Heart left ventricle (tissue), 16 donors: ENCODE measurements at regions not wholly inside any gene's neighbourhood (a gene's known extent, or its start where the extent isn't known, plus 50 kb on each side); places are given as distances from the start of the nearest gene placed in this dataset.

Experiments used
- ATAC-seq, 4 donors: fragments of 200-7000 bp; cut with Tn5 transposase; one replicate each; pipeline ENCODE4 v1.9.1; 2020 to 2022; ENCODE audit warnings: moderate library complexity in 4 of 4, mild to moderate bottlenecking in 3 of 4, moderate number of reproducible peaks in 1 of 4
- DNase-seq, 5 donors: peaks; one replicate each; pipeline ENCODE4 v3.0.0-alpha.2; 2020
- H3K27ac ChIP-seq, 12 donors: fragments of 200-600 bp; sonication (generic) in 4 of 12; one replicate each; pipeline versions ENCODE4 v1.5.0 to v1.8.0; 2016 to 2022; ENCODE audit warnings: mild to moderate bottlenecking in 2 of 12
- H3K27me3 ChIP-seq, 9 donors: fragments of 200-600 bp; sonication (generic) in 2 of 9; one replicate each; pipeline versions ENCODE4 v1.5.1 to v1.8.0; 2016 to 2022; ENCODE audit warnings: mild to moderate bottlenecking in 3 of 9
- H3K36me3 ChIP-seq, 9 donors: fragments of 200-600 bp; sonication (generic) in 2 of 9; one replicate each; pipeline versions ENCODE4 v1.5.0 to v1.8.0; 2018 to 2022; ENCODE audit warnings: mild to moderate bottlenecking in 2 of 9
- H3K4me1 ChIP-seq, 12 donors: fragments of 200-600 bp; sonication (generic) in 4 of 12; one replicate each; pipeline versions ENCODE4 v1.5.0 to v1.8.0; 2016 to 2022; ENCODE audit warnings: mild to moderate bottlenecking in 3 of 12
- H3K4me3 ChIP-seq, 12 donors: fragments of 200-600 bp; sonication (generic) in 4 of 12; one replicate each; pipeline versions ENCODE4 v1.5.0 to v1.8.0; 2017 to 2022; ENCODE audit warnings: mild to moderate bottlenecking in 9 of 12, moderate library complexity in 4 of 12
- H3K9me3 ChIP-seq, 12 donors: fragments of 200-600 bp; sonication (generic) in 4 of 12; one replicate each; pipeline versions ENCODE4 v1.5.0 to v1.8.0; 2016 to 2022; ENCODE audit warnings: mild to moderate bottlenecking in 1 of 12
- CTCF ChIP-seq, 12 donors: fragments of 200-600 bp; sonication (generic) in 4 of 12; IDR thresholded peaks; one replicate each; pipeline versions ENCODE4 v1.5.0 to v1.8.0; 2018 to 2022; ENCODE audit warnings: antibody characterized with exemption in 12 of 12, mild to moderate bottlenecking in 5 of 12
- POLR2A ChIP-seq, 2 donors: fragments of 450-650 bp; IDR thresholded peaks; one replicate each; pipeline ENCODE4 v1.6.1; 2017; ENCODE audit warnings: antibody characterized with exemption in 2 of 2, mild to moderate bottlenecking in 2 of 2, moderate library complexity in 2 of 2
- WGBS, 4 donors: extraction: QIAGEN DNeasy Blood & Tissue Kit in 2 of 4; methylation state at CpG; one replicate each; pipeline versions ENCODE4 v1.1.5 to v1.1.7; 2013 to 2018; 5-methylcytosine and 5-hydroxymethylcytosine counted together
- intact Hi-C, 10 donors: fragments of 100-400 bp; cut with DNase I; formaldehyde crosslinking; loops; one replicate each; pipeline versions ENCODE4 v1.11.1 to v1.14.2; 2022
- donor health status: ischemic (EF 13 %, LVEDD 7.1; RV severe dilation, severe dysfunction).
- donor health status: healthy with polysubstance abuse.
- donor health status: DM: no; HTN: yes; CAD: no.
- donor health status: DM: no; HTN: no; CAD: no.
- donor health status: ischemic (EF 25% LVEDD 6.9; RV normal size, moderate dysfunction).
- donor health status: ischemic (EF 25% LVEDD 5.7; RV mildly dilated, moderate dysfunction).
- donor health status: healthy.
- donor health status: DM: yes; HTN: yes; CAD: no.
- donor health status: ischemic (EF 35%, LVEDD 5.7; RV mildly dilated, moderate dysfunction).
- donor health status: nonischemic (EF 11% LVEDD 7.7; RV severe dilation, severe dysfunction).
- donor health status: DM: yes; HTN: yes; CAD: no.
- donor health status: PGD.
- donor health status: ischemic (EF 29% LVEDD 5.4; RV normal size, mild dysfunction).
- donor health status: nonischemic (EF 23%, LVEDD 6.1; RV moderate dilation, normal function).

- H3K4me3 ChIP-seq, result no peak overlapping the region
- H3K27ac ChIP-seq, result no peak overlapping the region
- intact Hi-C loops, result no loop called here
- H3K27me3 ChIP-seq, result peaks cover 0 to 17% (median 6%) of the 10 kb centered on the region in 9 donors
- TF ChIP-seq CTCF (IDR thresholded peaks at IDR 0.05), result no peak
- no peak for TF ChIP-seq POLR2A (IDR thresholded peaks at IDR 0.05)
- H3K9me3 ChIP-seq, result no peaks in the 10 kb centered on the region
- ATAC-seq (no peak), DNase-seq (no peak)
- H3K4me1 ChIP-seq, result no peaks in the 10 kb centered on the region
- WGBS, 4 donors, result 76 to 87% (median 81%) methylated on average over 6 of the region's 6 CpGs
- H3K36me3 ChIP-seq, result no peaks in the 10 kb centered on the region
Measured at GRCh38 chr15:26097216-26097615, 234.1 kb upstream of the ATP10A start.

GRCh38 chr15:26096581-26096980, 233.5 kb upstream of the ATP10A start:
- ATAC-seq, result no peak
- DNase-seq, result no peak
- intact Hi-C loops, result no loop called here
- no peaks in the 10 kb centered on the region for H3K4me1 ChIP-seq
- H3K36me3 ChIP-seq, result no peaks in the 10 kb centered on the region
- H3K4me3 ChIP-seq, result no peak overlapping the region
- no peak overlapping the region for H3K27ac ChIP-seq
- TF ChIP-seq POLR2A (IDR thresholded peaks at IDR 0.05) (no peak), CTCF (IDR thresholded peaks at IDR 0.05) (no peak)
- no peaks in the 10 kb centered on the region for H3K9me3 ChIP-seq
- WGBS, 4 donors, result 23 to 39% (median 32%) methylated on average over 3 of the region's 3 CpGs
- peaks cover 0 to 17% (median 6%) of the 10 kb centered on the region in 9 donors for H3K27me3 ChIP-seq

- WGBS, 4 donors, result 46 to 54% (median 49%) methylated on average over 24 of the region's 24 CpGs
- ATAC-seq (no peak), DNase-seq (no peak)
- H3K9me3 ChIP-seq, result no peaks in the 10 kb centered on the region
- no peaks in the 10 kb centered on the region for H3K36me3 ChIP-seq
- H3K27ac ChIP-seq, result no peak overlapping the region
- peaks cover 0 to 20% (median 6%) of the 10 kb centered on the region in 9 donors for H3K27me3 ChIP-seq
- no peak overlapping the region for H3K4me3 ChIP-seq
- peak in 2 of 12 donors; percentile 20 to 29 for TF ChIP-seq CTCF (IDR thresholded peaks at IDR 0.05)
- TF ChIP-seq POLR2A (IDR thresholded peaks at IDR 0.05), result no peak
- no peaks in the 10 kb centered on the region for H3K4me1 ChIP-seq
- intact Hi-C loops, result no loop called here
Measured at GRCh38 chr15:26095710-26096330, 232.7 kb upstream of the ATP10A start.

- DNase-seq (no peak), ATAC-seq (no peak)
- TF ChIP-seq CTCF (IDR thresholded peaks at IDR 0.05) (no peak), POLR2A (IDR thresholded peaks at IDR 0.05) (no peak)
- Histone ChIP-seq H3K27ac (no peak overlapping the region), H3K9me3 (no peaks in the 10 kb centered on the region), H3K27me3 (peaks cover 0 to 20% (median 6%) of the 10 kb centered on the region in 9 donors), H3K36me3 (no peaks in the 10 kb centered on the region), H3K4me3 (no peak overlapping the region), H3K4me1 (no peaks in the 10 kb centered on the region)
- WGBS, 4 donors, result 55 to 64% (median 62%) methylated on average over 4 of the region's 4 CpGs
- intact Hi-C loops, result no loop called here
Measured at GRCh38 chr15:26091184-26091583, 228.1 kb upstream of the ATP10A start.
